OCI-LY1 (cell line): ENCODE measurements at regions not wholly inside any gene's neighbourhood (a gene's known extent, or its start where the extent isn't known, plus 50 kb on each side); places are given as distances from the start of the nearest gene placed in this dataset.

Source experiments
- H2AFZ ChIP-seq: fragments of 200-600 bp; sonication (generic), shearing (Covaris generic); 2 replicates; pipeline ENCODE4 v1.6.0; 2014; ENCODE audit warnings: antibody characterized with exemption, mild to moderate bottlenecking, low read length
- H3F3A ChIP-seq: fragments of 200-600 bp; sonication (generic), shearing (Covaris generic); 2 replicates; pipeline ENCODE4 v1.6.0; 2014; ENCODE audit warnings: mild to moderate bottlenecking, antibody characterized with exemption, low read length, moderate library complexity; ENCODE audit not compliant: insufficient read depth
- H3K27ac ChIP-seq: fragments of 200-600 bp; sonication (generic); 2 replicates; pipeline ENCODE4 v1.5.1; 2014; ENCODE audit warnings: low read length, mixed run types, mild to moderate bottlenecking, low read depth; ENCODE audit not compliant: poor library complexity, severe bottlenecking
- H3K27me3 ChIP-seq: fragments of 200-600 bp; sonication (generic); 2 replicates; pipeline ENCODE4 v1.6.0; 2014; ENCODE audit warnings: antibody characterized with exemption, mild to moderate bottlenecking, low read length, moderate library complexity; ENCODE audit not compliant: insufficient read depth
- H3K36me3 ChIP-seq: fragments of 200-600 bp; sonication (generic); 2 replicates; pipeline ENCODE4 v1.6.1; 2014; ENCODE audit warnings: mild to moderate bottlenecking, antibody characterized with exemption, low read length, moderate library complexity, mixed read lengths; ENCODE audit not compliant: insufficient read depth
- H3K4me1 ChIP-seq: fragments of 200-600 bp; sonication (generic); 2 replicates; pipeline ENCODE4 v1.5.1; 2014; ENCODE audit warnings: mild to moderate bottlenecking, low read length, moderate library complexity; ENCODE audit not compliant: insufficient read depth, severe bottlenecking
- H3K4me2 ChIP-seq: fragments of 200-600 bp; sonication (generic), shearing (Covaris generic); 2 replicates; pipeline ENCODE4 v1.6.1; 2014; ENCODE audit warnings: low read length
- H3K4me3 ChIP-seq: fragments of 200-600 bp; sonication (generic); 2 replicates; pipeline ENCODE4 v1.5.1; 2014; ENCODE audit warnings: low read length, low read depth, mild to moderate bottlenecking, mixed read lengths; ENCODE audit not compliant: poor library complexity, severe bottlenecking
- H3K79me2 ChIP-seq: fragments of 200-600 bp; shearing (Covaris generic); 2 replicates; pipeline ENCODE4 v1.6.1; 2016; ENCODE audit warnings: mixed run types, low read length, mixed read lengths; ENCODE audit not compliant: insufficient read depth
- H3K9ac ChIP-seq: fragments of 200-600 bp; sonication (generic), shearing (Covaris generic); 2 replicates; pipeline ENCODE4 v1.6.1; 2014; ENCODE audit warnings: mild to moderate bottlenecking, low read length, mixed read lengths
- H3K9me2 ChIP-seq: fragments of 200-600 bp; sonication (generic), shearing (Covaris generic); 2 replicates; pipeline ENCODE4 v1.6.1; 2014; ENCODE audit warnings: low read depth, mild to moderate bottlenecking, low read length, mixed read lengths
- H3K9me3 ChIP-seq: fragments of 200-600 bp; shearing (Covaris generic); 2 replicates; pipeline ENCODE4 v1.6.1; 2014; ENCODE audit warnings: low read length, mixed read lengths
- H4K20me1 ChIP-seq: fragments of 200-600 bp; sonication (generic), shearing (Covaris generic); 2 replicates; pipeline ENCODE4 v1.6.0; 2016; ENCODE audit warnings: mild to moderate bottlenecking, low read length; ENCODE audit not compliant: insufficient read depth
- CTCF ChIP-seq: fragments of 200-600 bp; sonication (generic), shearing (Covaris generic); IDR thresholded peaks from 2 replicates; pipeline ENCODE4 v1.5.1; 2017; ENCODE audit warnings: mild to moderate bottlenecking, antibody characterized with exemption, low read length, moderate library complexity, mixed read lengths
- EZH2 ChIP-seq: fragments of 200-600 bp; sonication (generic), shearing (Covaris generic); IDR thresholded peaks from 2 replicates; pipeline ENCODE4 v1.8.0; 2017; ENCODE audit warnings: borderline replicate concordance, mixed run types, mild to moderate bottlenecking, antibody characterized with exemption, low read length, moderate library complexity, mixed read lengths

GRCh38 chr16:85440744-85441143 lies 172.4 kb upstream of the GSE1 start:
- no peaks in the 10 kb centered on the region for H4K20me1 ChIP-seq
- no peak overlapping the region for H3K27ac ChIP-seq
- H3K36me3 ChIP-seq, result no peaks in the 10 kb centered on the region
- peaks cover 17% of the 10 kb centered on the region for H3K4me1 ChIP-seq
- peaks cover 3% of the 10 kb centered on the region; the same call in 1 of the 2 replicates for H3F3A ChIP-seq
- H3K9me3 ChIP-seq, result no peaks in the 10 kb centered on the region
- peaks cover 10% of the 10 kb centered on the region; the same call in 1 of the 2 replicates for H3K27me3 ChIP-seq
- no peak overlapping the region for H2AFZ ChIP-seq
- H3K79me2 ChIP-seq, result no peaks in the 10 kb centered on the region
- no peak overlapping the region for H3K4me2 ChIP-seq
- no peaks in the 10 kb centered on the region for H3K9me2 ChIP-seq
- H3K4me3 ChIP-seq, result no peak overlapping the region
- no peak overlapping the region for H3K9ac ChIP-seq
- TF ChIP-seq EZH2, result no peak
- no peak for TF ChIP-seq CTCF

GRCh38 chr16:85441189-85441889 lies 171.8 kb upstream of the GSE1 start:
- Histone ChIP-seq H3K36me3 (no peaks in the 10 kb centered on the region), H3K27me3 (peaks cover 10% of the 10 kb centered on the region; the same call in 1 of the 2 replicates), H3K4me3 (no peak overlapping the region), H3K9me3 (no peaks in the 10 kb centered on the region), H3K4me1 (peaks cover 23% of the 10 kb centered on the region), H3K79me2 (no peaks in the 10 kb centered on the region), H3K9me2 (no peaks in the 10 kb centered on the region), H3K9ac (no peak overlapping the region), H3K4me2 (no peak overlapping the region), H3F3A (peaks cover 5% of the 10 kb centered on the region; the same call in 1 of the 2 replicates), H3K27ac (no peak overlapping the region), H4K20me1 (no peaks in the 10 kb centered on the region), H2AFZ (no peak overlapping the region)
- peak; percentile 82 for TF ChIP-seq CTCF
- TF ChIP-seq EZH2, result no peak

- Histone ChIP-seq H3K36me3 (no peaks in the 10 kb centered on the region), H3K27me3 (peaks cover 10% of the 10 kb centered on the region; the same call in 1 of the 2 replicates), H3F3A (peaks cover 5% of the 10 kb centered on the region; the same call in 1 of the 2 replicates), H3K79me2 (no peaks in the 10 kb centered on the region), H3K4me2 (no peak overlapping the region), H3K27ac (no peak overlapping the region), H3K9me3 (no peaks in the 10 kb centered on the region), H3K9me2 (no peaks in the 10 kb centered on the region), H3K9ac (no peak overlapping the region), H4K20me1 (no peaks in the 10 kb centered on the region), H2AFZ (no peak overlapping the region), H3K4me3 (no peak overlapping the region), H3K4me1 (peaks cover 31% of the 10 kb centered on the region)
- no peak for TF ChIP-seq CTCF
- no peak for TF ChIP-seq EZH2
Observed at GRCh38 chr16:85441890-85442670, 171.0 kb upstream of the GSE1 start.
